ENCODE measurements at regions not wholly inside any gene's neighbourhood (a gene's known extent, or its start where the extent isn't known, plus 50 kb on each side); places are given as distances from the start of the nearest gene placed in this dataset.
"Not testable (repeated sequence)": the region's sequence is repeated elsewhere in the genome, so short reads cannot be mapped to it uniquely, and the experiment has no call there.

DNA sequence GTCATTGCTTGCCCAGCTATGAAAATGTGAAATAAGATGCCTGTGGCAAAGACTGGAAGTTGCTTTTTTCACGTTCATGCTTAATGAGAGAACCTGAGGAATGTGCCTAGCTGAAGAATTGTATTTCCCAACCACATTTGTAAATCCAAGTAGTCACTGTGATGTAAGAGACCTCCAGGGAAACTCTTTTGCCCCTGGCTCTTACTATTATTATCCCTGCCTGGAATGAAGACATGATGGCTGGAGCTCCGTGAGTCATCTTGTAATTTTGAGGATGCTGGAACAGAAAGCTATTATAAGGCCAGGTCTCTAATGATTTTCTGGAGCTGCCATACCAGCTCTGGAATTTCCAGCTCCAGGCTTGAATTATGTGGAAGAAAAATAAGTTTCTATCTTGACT lies 894.3 kb downstream of the DIAPH3 start:
- DNase-seq = no peak

- DNase-seq = no peak
These were observed 893.4 kb downstream of the DIAPH3 start for GRCh38 chr13:59270327-59270726.

DNA sequence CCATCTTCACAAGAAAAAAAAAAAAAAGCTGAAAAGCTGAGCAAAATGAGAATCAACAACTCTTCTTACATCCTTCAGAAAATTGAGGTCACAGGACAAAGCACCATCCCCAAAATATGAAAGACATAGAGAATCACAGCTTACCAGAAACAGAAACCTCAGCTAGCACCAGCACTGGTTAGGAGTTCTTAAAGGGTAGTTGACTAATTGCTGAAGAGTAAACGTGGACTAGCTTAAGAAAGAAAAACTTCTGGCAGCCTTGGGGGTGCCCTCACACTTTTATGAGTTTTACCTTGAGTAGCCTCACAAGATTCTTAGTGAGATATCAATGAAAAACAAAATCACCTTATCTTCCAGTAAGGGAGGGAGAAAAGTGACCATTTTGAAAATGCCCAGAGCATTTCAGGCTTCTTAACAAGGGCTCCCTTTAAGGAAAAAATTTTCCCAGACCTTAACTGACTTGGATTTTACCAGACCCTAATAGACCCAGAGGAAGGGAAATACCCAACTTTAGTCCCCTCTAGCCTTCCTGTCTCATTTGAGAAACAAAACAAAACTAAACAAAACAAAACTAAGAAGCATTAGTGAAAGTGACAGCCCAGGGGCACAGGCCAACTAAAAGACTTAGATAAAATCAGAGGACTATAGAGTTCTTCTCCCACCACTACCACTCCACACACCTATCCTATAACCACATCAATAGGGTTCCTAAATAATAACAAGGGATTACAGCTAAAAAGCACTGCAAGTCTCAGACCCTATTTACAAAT lies 888.6 kb downstream of the DIAPH3 start:
- DNase-seq = no peak

DNA sequence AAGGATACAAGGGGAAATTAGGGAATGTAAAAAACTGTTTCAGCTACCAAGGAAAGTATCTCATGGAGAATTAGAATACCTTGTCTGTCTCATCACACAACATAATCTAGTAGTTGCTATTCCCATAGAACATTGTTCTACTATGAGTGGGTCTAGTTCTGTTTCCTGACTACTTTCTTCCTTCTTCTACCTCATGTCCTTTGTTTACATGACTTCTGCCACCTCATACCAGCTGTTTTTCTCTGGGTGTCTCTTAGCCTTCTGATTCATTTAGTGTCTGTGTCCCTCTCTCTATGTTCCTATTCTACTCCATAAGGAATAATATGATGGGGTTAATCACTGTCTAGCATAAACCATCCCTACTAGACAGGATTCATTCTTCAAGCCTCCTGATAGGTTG lies 887.3 kb downstream of the DIAPH3 start:
- DNase-seq = no peak

DNA sequence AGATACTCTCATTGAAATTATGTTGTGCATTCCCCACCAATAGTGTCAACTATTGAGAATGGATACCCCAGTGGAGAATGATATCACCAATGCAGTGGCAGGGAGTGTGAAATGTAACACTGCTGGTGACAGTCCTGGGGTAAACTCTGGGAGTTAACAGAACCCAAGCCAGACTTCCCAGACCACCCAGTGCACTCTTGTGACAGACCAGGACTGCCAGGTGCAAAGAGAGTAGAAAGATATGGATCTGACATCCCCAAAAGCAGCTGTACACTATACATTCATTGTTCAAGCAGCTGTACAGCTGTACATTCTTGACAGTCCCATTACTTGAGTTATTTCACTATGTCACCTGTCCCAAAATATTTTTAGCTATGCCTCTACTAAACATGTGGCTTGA lies 886.6 kb downstream of the DIAPH3 start:
- no peak for DNase-seq

- DNase-seq = no peak
These were observed 884.7 kb downstream of the DIAPH3 start for GRCh38 chr13:59279028-59279427.

GRCh38 chr13:59279576-59279975 lies 884.2 kb downstream of the DIAPH3 start:
- no peak for DNase-seq

DNA sequence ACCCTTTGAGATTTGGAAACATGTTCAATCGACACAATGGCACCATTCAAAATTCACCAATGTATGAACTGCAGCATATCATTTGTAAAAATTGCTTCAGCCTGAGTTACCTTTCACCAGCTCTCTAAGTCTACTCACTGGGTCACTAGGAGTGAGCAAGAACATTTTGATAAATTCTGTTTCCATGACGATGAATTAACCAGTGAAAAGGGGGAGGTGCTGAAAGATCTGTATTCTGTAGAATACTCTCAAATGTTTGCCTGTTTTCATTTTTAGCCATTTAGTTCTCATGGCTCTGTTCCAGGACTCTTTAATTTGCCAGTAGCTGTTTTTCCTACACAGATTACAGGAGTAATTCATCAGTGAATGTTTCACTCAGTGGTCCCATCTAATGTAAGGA lies 883.4 kb downstream of the DIAPH3 start:
- no peak for DNase-seq

- DNase-seq = no peak
These were observed 882.3 kb downstream of the DIAPH3 start for GRCh38 chr13:59281453-59281852.

DNA sequence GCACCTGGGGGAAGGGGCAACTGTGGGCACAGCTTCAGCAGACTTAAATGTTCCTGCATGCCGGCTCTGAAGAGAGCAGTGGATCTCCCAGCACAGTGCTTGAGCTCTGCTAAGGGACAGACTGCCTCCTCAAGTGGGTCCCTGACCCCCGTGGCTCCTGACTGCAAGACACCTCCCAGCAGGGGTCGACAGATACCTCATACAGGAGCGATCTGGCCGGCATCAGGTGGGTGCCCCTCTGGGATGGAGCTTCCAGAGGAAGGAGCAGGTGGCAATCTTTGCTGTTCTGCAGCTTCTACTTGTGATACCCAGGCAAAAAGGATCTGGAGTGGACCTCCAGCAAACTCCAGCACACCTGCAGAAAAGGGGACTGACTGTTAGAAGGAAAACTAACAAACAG lies 871.5 kb downstream of the DIAPH3 start:
- not testable (repeated sequence) for DNase-seq

DNA sequence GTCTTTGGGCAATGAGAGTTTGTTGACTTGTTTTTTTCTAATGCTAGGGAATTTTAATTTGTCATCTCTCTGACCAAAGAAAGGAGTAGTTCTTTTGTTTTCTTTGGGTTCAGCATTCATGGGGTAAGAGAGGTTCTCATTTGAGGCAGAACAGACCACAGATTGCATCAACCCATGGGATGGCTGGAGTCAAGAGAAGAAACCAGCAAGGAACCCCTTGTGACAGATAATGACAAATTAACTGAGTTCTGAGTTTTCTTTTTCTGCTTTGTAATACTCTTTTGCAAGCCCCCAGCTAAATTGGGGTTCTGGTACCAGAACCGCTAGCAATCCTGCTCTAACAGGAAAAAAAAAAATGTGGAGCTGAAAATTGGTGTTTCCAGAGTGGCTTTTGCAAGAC lies 864.1 kb downstream of the DIAPH3 start:
- DNase-seq = no peak

DNA sequence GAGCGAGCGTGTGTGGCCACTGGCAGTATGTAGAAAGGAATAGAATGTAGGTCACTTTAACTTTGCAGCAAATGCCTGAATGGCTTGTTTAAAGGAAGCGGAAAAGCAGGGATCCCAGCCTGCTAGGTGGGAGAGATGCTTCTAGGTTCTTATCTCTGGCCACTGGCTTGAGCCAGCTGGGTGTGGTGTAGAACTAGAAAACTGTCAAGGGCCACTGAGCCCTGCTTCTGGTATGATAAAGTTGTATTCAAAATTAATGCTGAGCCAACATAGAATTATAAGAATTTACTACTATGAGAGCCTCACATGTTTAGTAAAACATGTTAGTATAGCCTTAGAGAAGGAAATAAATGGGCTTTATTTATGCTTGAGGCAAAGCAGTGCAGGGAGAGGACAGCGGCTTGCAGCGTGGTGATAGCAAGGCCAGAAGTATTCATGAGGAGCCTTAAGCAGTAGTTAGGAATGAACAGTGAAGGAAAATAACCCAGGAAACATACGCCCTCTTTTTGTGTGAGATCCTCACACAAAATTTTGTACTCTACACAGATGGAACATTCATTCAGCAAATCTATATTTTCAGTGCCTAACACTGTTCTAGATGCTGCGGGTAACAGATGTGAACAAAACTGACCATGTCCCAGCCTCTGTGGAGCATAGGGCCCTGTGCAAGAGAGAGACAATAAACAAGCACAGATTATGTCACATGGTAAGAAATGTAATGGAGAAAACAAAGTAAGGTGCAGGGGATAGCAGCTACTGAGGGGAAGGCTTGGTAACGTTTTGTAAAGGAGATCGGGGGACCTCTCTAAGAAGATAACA lies 863.2 kb downstream of the DIAPH3 start:
- DNase-seq = no peak

- DNase-seq = no peak
These were observed 862.6 kb downstream of the DIAPH3 start for GRCh38 chr13:59301174-59301567.

GRCh38 chr13:59303433-59303832 lies 860.3 kb downstream of the DIAPH3 start:
- no peak for DNase-seq

- no peak for DNase-seq
These were observed 859.1 kb downstream of the DIAPH3 start for GRCh38 chr13:59304596-59304995.

GRCh38 chr13:59305896-59306295 lies 857.8 kb downstream of the DIAPH3 start:
- DNase-seq = no peak

DNA sequence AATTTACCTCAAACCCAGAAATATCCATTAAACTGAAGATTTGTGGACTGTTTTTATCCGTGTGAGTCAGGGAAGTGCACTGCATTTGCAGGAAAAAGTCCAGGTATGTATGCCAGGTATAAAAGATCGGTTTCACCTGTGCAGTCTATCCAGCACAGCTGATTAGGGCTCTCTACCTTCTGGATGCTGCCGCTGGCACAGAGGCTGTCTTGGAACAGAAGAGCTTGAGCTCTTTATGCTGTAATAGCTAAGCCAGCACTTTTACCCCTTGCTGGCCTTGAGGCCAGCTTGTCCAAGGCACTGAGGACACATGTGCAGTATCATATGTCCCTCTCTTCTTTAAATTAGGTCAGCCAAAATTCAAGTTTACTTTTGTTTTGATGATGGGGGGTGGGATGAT lies 851.0 kb downstream of the DIAPH3 start:
- DNase-seq = no peak

- DNase-seq = peak; percentile 71 to 87 (median 80)
These were observed 845.3 kb downstream of the DIAPH3 start for GRCh38 chr13:59318320-59318930.

- DNase-seq = no peak
These were observed 844.5 kb downstream of the DIAPH3 start for GRCh38 chr13:59319276-59319675.

GRCh38 chr13:59320021-59320420 lies 843.7 kb downstream of the DIAPH3 start:
- DNase-seq = no peak

DNA sequence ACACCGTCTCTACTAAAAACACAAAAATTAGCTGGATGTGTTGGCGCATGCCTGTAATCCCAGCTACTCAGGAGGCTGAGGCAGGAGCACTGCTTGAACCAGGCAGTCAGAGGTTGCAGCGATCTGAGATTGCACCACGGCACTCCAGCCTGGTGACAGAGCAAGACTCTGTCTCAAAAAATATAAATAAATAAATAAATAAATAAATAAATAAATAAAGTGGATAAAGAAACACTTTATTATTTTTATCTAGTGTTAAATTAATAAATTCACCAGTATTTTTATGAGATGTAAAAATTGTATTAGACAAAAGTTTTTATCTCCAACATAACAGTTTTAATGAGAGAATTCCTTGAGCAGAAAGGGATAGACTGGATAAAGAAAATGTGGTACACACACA lies 839.3 kb downstream of the DIAPH3 start:
- DNase-seq = not testable (repeated sequence)

DNA sequence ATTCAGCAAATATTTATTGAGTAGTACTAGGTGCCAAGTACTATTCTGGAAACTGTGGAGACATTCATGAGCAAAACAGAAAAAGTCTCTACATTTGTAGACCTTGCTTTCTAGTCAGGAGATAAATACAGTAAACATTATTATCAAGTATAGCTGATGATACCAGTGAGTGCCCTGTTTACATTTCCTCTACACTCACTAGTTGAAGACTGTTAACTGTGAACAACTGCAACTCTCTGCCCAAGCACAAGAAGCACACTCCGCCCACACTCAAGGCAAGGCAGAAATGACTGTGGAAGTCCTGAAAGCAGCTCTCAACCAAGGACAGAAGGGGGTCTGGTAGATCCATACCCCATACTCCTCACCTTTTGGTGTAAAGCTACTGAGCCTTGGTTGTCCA lies 837.0 kb downstream of the DIAPH3 start:
- peak in 1 of 4 experiments; percentile 4 for DNase-seq

GRCh38 chr13:59330764-59331163 lies 833.0 kb downstream of the DIAPH3 start:
- DNase-seq = no peak

DNA sequence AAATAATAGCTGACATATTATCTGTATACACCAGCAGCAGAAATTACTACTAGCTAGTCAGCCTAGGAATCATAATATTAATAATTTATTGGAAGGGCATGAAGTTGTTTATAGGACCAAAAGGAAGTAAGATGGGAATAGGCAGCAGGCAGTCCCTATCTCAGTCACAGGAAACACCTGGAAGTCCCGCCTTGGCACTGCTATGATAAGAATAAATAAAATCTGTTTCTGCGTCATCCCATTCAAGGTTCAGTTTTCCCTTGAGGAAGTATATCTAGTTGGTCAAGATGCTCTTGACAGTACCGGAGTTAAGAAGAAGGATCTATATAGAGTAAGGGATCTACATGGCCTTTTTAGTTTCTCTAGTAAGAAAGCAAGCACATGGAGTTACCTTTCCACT lies 830.8 kb downstream of the DIAPH3 start:
- DNase-seq = no peak
